ENCODE measurements at regions not wholly inside any gene's neighbourhood (a gene's known extent, or its start where the extent isn't known, plus 50 kb on each side); places are given as distances from the start of the nearest gene placed in this dataset.
"Not testable (repeated sequence)": the region's sequence is repeated elsewhere in the genome, so short reads cannot be mapped to it uniquely, and the experiment has no call there.

DNA sequence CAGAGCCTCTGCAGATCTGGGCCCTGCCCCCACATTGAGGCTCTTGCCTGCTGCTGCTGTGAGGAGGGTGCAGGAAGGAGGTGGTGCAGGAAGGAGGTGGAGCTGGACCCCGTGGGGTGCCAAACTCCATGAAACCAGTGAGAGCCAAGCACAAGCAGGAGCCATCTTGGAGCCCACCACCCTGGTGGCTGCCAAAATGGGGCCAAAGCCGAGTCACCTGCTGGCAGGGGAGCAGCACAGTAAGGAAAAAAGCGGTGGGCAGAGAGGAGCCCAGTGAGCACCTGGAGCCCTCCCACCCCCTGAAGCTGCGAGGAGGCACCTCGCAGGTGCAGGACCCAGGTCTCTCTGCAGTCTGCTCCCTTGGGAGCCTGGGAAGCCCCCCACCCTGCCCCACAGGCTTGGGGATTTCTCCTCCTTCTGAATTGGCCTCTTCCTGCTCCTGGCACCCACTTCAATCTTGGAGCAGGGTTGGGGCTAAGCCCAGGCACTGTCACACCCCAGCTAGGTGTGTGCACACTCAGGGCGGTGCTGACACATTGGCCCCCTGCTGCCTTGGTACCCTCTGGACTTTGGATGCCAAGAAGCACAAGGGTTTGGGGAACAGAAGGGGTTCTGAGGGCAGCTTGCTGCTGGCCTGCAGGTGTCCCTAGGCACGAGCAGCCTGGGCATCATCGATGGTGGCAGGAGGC lies 245.4 kb upstream of the LRRTM4 start:
- Histone ChIP-seq H3K9me3 (no peaks in the 10 kb centered on the region), H3K4me3 (no peak overlapping the region), H3K4me1 (no peaks in the 10 kb centered on the region), H3K27me3 (no peaks in the 10 kb centered on the region), H3K36me3 (peaks cover 5% of the 10 kb centered on the region), H3K27ac (no peak overlapping the region)
- TF ChIP-seq, protein P1, sequence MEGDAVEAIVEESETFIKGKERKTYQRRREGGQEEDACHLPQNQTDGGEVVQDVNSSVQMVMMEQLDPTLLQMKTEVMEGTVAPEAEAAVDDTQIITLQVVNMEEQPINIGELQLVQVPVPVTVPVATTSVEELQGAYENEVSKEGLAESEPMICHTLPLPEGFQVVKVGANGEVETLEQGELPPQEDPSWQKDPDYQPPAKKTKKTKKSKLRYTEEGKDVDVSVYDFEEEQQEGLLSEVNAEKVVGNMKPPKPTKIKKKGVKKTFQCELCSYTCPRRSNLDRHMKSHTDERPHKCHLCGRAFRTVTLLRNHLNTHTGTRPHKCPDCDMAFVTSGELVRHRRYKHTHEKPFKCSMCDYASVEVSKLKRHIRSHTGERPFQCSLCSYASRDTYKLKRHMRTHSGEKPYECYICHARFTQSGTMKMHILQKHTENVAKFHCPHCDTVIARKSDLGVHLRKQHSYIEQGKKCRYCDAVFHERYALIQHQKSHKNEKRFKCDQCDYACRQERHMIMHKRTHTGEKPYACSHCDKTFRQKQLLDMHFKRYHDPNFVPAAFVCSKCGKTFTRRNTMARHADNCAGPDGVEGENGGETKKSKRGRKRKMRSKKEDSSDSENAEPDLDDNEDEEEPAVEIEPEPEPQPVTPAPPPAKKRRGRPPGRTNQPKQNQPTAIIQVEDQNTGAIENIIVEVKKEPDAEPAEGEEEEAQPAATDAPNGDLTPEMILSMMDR (IDR thresholded peaks at IDR 0.05) = no peak
- TF ChIP-seq POLR2AphosphoS5 (IDR thresholded peaks at IDR 0.05) = no peak
- no peak for TF ChIP-seq POLR2A (IDR thresholded peaks at IDR 0.05)
- no peak for DNase-seq (ENCODE audit: low spot score in 2 of 2)
- intact Hi-C loops (cut with DNase I; ENCODE audit: low total_unique reads) = no loop called here

DNA sequence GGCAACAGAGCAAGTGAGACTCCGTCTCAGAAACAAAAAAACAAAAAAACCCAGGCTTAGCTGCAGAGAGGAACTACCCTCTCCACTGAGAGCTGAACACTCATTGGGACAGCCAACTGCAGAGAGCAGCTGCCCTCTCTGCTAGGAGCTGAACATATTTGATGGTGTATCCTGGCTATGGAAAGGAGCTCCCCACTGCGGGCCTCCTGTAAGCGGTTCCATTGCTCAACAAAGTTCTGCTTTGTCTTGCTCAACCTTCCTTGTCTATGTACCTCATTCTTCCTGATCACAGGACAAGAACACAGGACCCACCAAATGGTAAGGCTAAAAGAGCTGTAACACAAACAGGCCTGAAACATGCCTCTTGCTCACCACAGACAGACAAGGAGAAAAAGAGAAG lies 246.3 kb upstream of the LRRTM4 start:
- Histone ChIP-seq H3K9me3 (no peaks in the 10 kb centered on the region), H3K27ac (no peak overlapping the region), H3K4me3 (no peak overlapping the region), H3K27me3 (no peaks in the 10 kb centered on the region), H3K4me1 (no peaks in the 10 kb centered on the region), H3K36me3 (peaks cover 5% of the 10 kb centered on the region)
- intact Hi-C loops (cut with DNase I; ENCODE audit: low total_unique reads) = no loop called here
- DNase-seq (ENCODE audit: low spot score in 2 of 2) = no peak
- TF ChIP-seq POLR2AphosphoS5 (IDR thresholded peaks at IDR 0.05) = no peak
- TF ChIP-seq, protein P1 (IDR thresholded peaks at IDR 0.05) = no peak
- no peak for TF ChIP-seq POLR2A (IDR thresholded peaks at IDR 0.05)

DNA sequence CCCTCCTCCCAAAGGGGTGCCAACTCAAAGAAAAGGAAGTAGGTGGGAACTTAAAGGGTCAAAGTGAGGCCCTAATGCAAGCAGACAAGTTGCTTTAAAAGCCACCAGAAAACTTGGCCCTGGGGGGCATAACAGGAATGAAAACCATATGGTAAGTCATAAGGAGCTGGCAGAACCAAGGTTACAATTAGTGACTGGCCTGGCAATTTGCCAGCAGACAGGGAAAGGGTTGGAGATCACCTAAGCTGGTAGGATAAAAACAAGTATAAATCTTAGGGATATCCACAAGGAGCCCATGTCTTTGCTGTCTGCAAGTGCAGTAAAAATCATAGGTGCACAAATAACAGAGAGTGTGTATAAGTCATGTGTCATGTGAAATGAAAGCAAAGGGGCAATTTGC lies 256.7 kb upstream of the LRRTM4 start:
- no peak for TF ChIP-seq POLR2AphosphoS5 (IDR thresholded peaks at IDR 0.05)
- no peak for TF ChIP-seq POLR2A (IDR thresholded peaks at IDR 0.05)
- TF ChIP-seq, protein P1 (IDR thresholded peaks at IDR 0.05) = no peak

DNA sequence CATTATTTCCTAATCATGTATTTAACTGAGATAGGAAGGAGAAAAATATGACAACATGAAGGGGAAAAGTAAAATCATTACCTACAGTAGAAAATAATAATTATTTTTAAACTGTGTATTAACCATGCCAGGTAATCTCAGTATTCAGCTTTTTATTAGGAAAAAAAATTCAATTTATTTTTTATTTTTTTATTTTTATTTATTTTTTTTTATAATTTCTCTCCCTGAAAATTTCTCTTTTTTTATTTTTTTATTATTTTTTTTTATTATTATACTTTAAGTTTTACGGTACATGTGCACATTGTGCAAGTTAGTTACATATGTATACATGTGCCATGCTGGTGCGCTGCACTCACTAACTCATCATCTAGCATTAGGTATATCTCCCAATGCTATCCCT lies 271.3 kb upstream of the LRRTM4 start:
- H3K9me3 ChIP-seq; H3K36me3 ChIP-seq; H3K4me1 ChIP-seq; H3K27me3 ChIP-seq; H3K4me3 ChIP-seq; H3K27ac ChIP-seq; intact Hi-C loops (cut with DNase I; ENCODE audit: low total_unique reads); DNase-seq (ENCODE audit: low spot score in 2 of 2): not testable (repeated sequence)

More for the DNA sequence above, 256.7 kb upstream of the LRRTM4 start:
- Histone ChIP-seq H3K4me1 (no peaks in the 10 kb centered on the region), H3K4me3 (no peak overlapping the region), H3K27ac (no peak overlapping the region), H3K27me3 (no peaks in the 10 kb centered on the region), H3K9me3 (peaks cover 0 to 6% of the 10 kb centered on the region in 2 donors), H3K36me3 (no peaks in the 10 kb centered on the region)
- no peak for DNase-seq (ENCODE audit: low spot score in 2 of 2)
- intact Hi-C loops (cut with DNase I; ENCODE audit: low total_unique reads) = no loop called here

DNA sequence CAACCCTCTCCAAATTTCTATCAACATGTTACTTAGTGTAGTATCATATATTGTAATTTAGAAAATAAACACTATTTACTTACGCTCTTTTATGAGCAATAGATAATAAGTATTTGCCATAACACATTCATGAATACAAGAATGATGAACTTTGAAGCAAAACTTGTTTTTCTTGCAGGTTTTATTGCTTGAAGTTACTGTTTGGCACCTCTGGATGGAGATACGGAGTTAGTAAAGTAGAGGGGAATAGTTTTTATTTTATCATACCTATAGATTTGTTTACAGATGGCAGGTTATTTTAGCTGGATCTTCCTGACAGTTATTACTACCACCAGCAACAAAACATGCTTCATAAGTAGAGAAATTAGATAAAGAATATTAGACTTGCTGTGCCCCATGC lies 274.2 kb upstream of the LRRTM4 start:
- H3K27ac ChIP-seq = no peak overlapping the region
- DNase-seq (ENCODE audit: low spot score in 2 of 2) = no peak
- no peaks in the 10 kb centered on the region for H3K9me3 ChIP-seq
- H3K4me3 ChIP-seq = no peak overlapping the region
- intact Hi-C loops (cut with DNase I; ENCODE audit: low total_unique reads) = no loop called here
- TF ChIP-seq POLR2AphosphoS5 (IDR thresholded peaks at IDR 0.05) (no peak), POLR2A (IDR thresholded peaks at IDR 0.05) (no peak)
- TF ChIP-seq, protein P1 (IDR thresholded peaks at IDR 0.05) = no peak
- H3K36me3 ChIP-seq = no peaks in the 10 kb centered on the region
- H3K27me3 ChIP-seq = no peaks in the 10 kb centered on the region
- H3K4me1 ChIP-seq = no peaks in the 10 kb centered on the region

DNA sequence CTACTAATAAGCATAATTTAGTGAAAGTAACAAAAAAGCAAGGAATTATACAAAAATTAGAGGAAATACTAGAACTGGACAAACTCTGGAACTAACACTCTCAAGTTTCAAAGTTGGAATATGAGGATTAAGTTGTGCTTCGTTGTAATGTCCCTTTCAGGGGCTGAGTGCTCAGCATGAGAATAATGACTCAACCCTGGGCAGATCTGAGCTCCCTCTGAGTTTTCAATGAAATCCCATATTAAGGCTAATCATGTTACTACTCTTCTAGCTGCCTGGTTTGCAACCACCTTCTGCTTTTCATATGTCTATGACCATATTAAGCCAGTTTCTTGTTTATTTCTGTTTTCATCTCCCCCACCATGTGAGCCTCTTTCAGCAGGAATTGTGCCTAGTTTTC lies 274.9 kb upstream of the LRRTM4 start:
- H3K27ac ChIP-seq = no peak overlapping the region
- intact Hi-C loops (cut with DNase I; ENCODE audit: low total_unique reads) = no loop called here
- H3K36me3 ChIP-seq = no peaks in the 10 kb centered on the region
- no peaks in the 10 kb centered on the region for H3K27me3 ChIP-seq
- H3K4me1 ChIP-seq = no peaks in the 10 kb centered on the region
- no peak overlapping the region for H3K4me3 ChIP-seq
- DNase-seq (ENCODE audit: low spot score in 2 of 2) = no peak
- TF ChIP-seq POLR2A (IDR thresholded peaks at IDR 0.05) (no peak), POLR2AphosphoS5 (IDR thresholded peaks at IDR 0.05) (no peak)
- TF ChIP-seq, protein P1 (IDR thresholded peaks at IDR 0.05) = no peak
- no peaks in the 10 kb centered on the region for H3K9me3 ChIP-seq
